Endothelial cell of umbilical vein (primary cell): ENCODE measurements at regions not wholly inside any gene's neighbourhood (a gene's known extent, or its start where the extent isn't known, plus 50 kb on each side); places are given as distances from the start of the nearest gene placed in this dataset.

Experiments used
- BruUV-seq: library from RNA; stranded (reverse); fragments of 400-500 nt; replicated peaks from 2 replicates; lab custom pipeline; 2021; lab: Mats Ljungman, UMichigan
- CTCF ChIA-PET: fragments of 300-600, 350-600 bp; sonication (Branson Sonifier 250); formaldehyde crosslinking; loops from one replicate; lab custom pipeline; 2021; ENCODE audit warnings: antibody characterized with exemption, inconsistent platforms; lab: Charles Lee
- POLR2A ChIA-PET: fragments of 300-600, 350-600 bp; sonication (Branson Sonifier 250); formaldehyde crosslinking; loops from one replicate; lab custom pipeline; 2021; ENCODE audit warnings: antibody characterized with exemption, inconsistent platforms; lab: Charles Lee
- DNase-seq: peaks from one replicate; pipeline ENCODE4 v3.0.0-alpha.2; 2011; ENCODE audit warnings: low read depth, low spot score
- FAIRE-seq: peaks from 2 replicates; lab custom pipeline; 2011; peaks lifted over from hg19 to GRCh38; lab: Jason Lieb, UNC
- H2AFZ ChIP-seq: 2 replicates; pipeline ENCODE4 v1.6.0; 2012; ENCODE audit warnings: low read depth, low read length, control low read depth, inconsistent platforms
- H3K27ac ChIP-seq: 2 replicates; pipeline ENCODE4 v1.5.1; 2011; ENCODE audit warnings: low read depth, mild to moderate bottlenecking, control low read depth, low read length, moderate library complexity; ENCODE audit not compliant: insufficient read depth
- H3K27me3 ChIP-seq, 2 experiments: 2 replicates each; pipeline versions ENCODE4 v1.6.0 to v1.6.1; 2011; ENCODE audit warnings: low read length in 2 of 2, mixed read lengths in 1 of 2; ENCODE audit not compliant: control insufficient read depth in 2 of 2, insufficient read depth in 2 of 2
- H3K36me3 ChIP-seq, 2 experiments: 2 replicates in 1 of 2; 3 replicates in 1 of 2; pipeline ENCODE4 v1.5.1; 2011; ENCODE audit warnings: low read length in 2 of 2, mild to moderate bottlenecking in 1 of 2, moderate library complexity in 1 of 2; ENCODE audit not compliant: control insufficient read depth in 2 of 2, insufficient read depth in 2 of 2; ENCODE audit errors: extremely low read depth in 1 of 2
- H3K4me1 ChIP-seq: 3 replicates; pipeline ENCODE4 v1.5.1; 2011; ENCODE audit warnings: mild to moderate bottlenecking, low read length; ENCODE audit not compliant: control insufficient read depth, insufficient read depth; ENCODE audit errors: extremely low read depth
- H3K4me2 ChIP-seq: 2 replicates; pipeline ENCODE4 v1.6.1; 2011; ENCODE audit warnings: low read length, control low read depth, mixed read lengths; ENCODE audit not compliant: insufficient read depth
- H3K4me3 ChIP-seq, 3 experiments: fragments of 200-600 bp in 1 of 3; sonication (generic), shearing (Covaris generic) in 1 of 3; replicated peaks in 1 of 3; 2 replicates each; pipeline ENCODE4 v1.5.1; 2011 to 2016; ENCODE audit warnings: control low read depth in 3 of 3, low read length in 3 of 3, mild to moderate bottlenecking in 2 of 3, inconsistent platforms in 1 of 3, low read depth in 1 of 3, moderate library complexity in 1 of 3; ENCODE audit not compliant: insufficient read depth in 1 of 3
- H3K79me2 ChIP-seq: 2 replicates; pipeline ENCODE4 v1.6.0; 2012; ENCODE audit warnings: low read length, inconsistent platforms; ENCODE audit not compliant: control insufficient read depth, insufficient read depth
- H3K9ac ChIP-seq: replicated peaks from 2 replicates; pipeline ENCODE3; 2011; ENCODE audit warnings: low read length, control low read depth; ENCODE audit not compliant: insufficient read depth; ENCODE audit errors: extremely low read depth
- H3K9me1 ChIP-seq: replicated peaks from 3 replicates; pipeline ENCODE4 v1.6.0; 2011; ENCODE audit warnings: mild to moderate bottlenecking, low read length; ENCODE audit not compliant: control insufficient read depth, insufficient read depth; ENCODE audit errors: extremely low read depth
- H3K9me3 ChIP-seq: replicated peaks from 2 replicates; pipeline ENCODE4 v1.5.1; 2012; ENCODE audit warnings: low read length, inconsistent platforms; ENCODE audit not compliant: control insufficient read depth, insufficient read depth
- H4K20me1 ChIP-seq: replicated peaks from 2 replicates; pipeline ENCODE3; 2011; ENCODE audit warnings: mild to moderate bottlenecking, low read length; ENCODE audit not compliant: control insufficient read depth, insufficient read depth; ENCODE audit errors: extremely low read depth
- EZH2 ChIP-seq: IDR thresholded peaks from 2 replicates; pipeline ENCODE4 v1.6.1; 2012; ENCODE audit warnings: borderline replicate concordance, low read depth, mild to moderate bottlenecking, moderate library complexity, low read length, inconsistent platforms; ENCODE audit not compliant: severe bottlenecking
- FOS ChIP-seq: IDR thresholded peaks from 2 replicates; pipeline ENCODE4 v1.6.1; 2011; ENCODE audit warnings: mild to moderate bottlenecking, low read length, moderate library complexity, borderline replicate concordance; ENCODE audit not compliant: insufficient read depth
- GATA2 ChIP-seq: IDR thresholded peaks from 2 replicates; pipeline ENCODE4 v1.7.0; 2011; ENCODE audit warnings: low read depth, mild to moderate bottlenecking, moderate library complexity, mixed read lengths, low read length; ENCODE audit not compliant: insufficient read length, insufficient read depth
- JUN ChIP-seq: IDR thresholded peaks from 2 replicates; pipeline ENCODE4 v1.6.1; 2011; ENCODE audit warnings: borderline replicate concordance, low read depth; ENCODE audit not compliant: insufficient read length, insufficient read depth
- MYC ChIP-seq: IDR thresholded peaks from one replicate; pipeline ENCODE4 v1.6.1; 2011; ENCODE audit warnings: mild to moderate bottlenecking, low read depth, low read length
- POLR2A ChIP-seq: IDR thresholded peaks from 2 replicates; pipeline ENCODE4 v1.6.1; 2012; ENCODE audit warnings: low read depth, mild to moderate bottlenecking, control low read depth, low read length
- POLR2AphosphoS5 ChIP-seq: IDR thresholded peaks from 2 replicates; pipeline ENCODE4 v1.6.1; 2012; ENCODE audit warnings: low read depth, mild to moderate bottlenecking, control low read depth, low read length, moderate library complexity; ENCODE audit not compliant: insufficient read depth
- dilution Hi-C: fragments of 300-500 bp; cut with MboI; formaldehyde crosslinking; loops from one replicate; pipeline ENCODE4 v1.15.0; 2019; ENCODE audit warnings: low sequenced_read_pairs; ENCODE audit not compliant: extremely low pct_ligation_motif_present
- intact Hi-C: fragments of 100-400 bp; cut with micrococcal nuclease; formaldehyde crosslinking; loops from one replicate; pipeline ENCODE4 v1.10.0; 2022
- TF ChIP-seq, protein P1 (sequence below), 2 donors: IDR thresholded peaks; 1 replicate in 1 of 2; 2 replicates in 1 of 2; pipeline ENCODE4 v1.5.1; 2011; ENCODE audit warnings: low read length in 2 of 2, mild to moderate bottlenecking in 2 of 2, moderate library complexity in 2 of 2, control low read depth in 1 of 2, inconsistent platforms in 1 of 2, low read depth in 1 of 2; ENCODE audit not compliant: insufficient read depth in 1 of 2; ENCODE audit errors: extremely low read depth in 1 of 2
- TF ChIP-seq, protein P2 (sequence below): IDR thresholded peaks from 2 replicates; pipeline ENCODE4 v1.6.1; 2011; ENCODE audit not compliant: insufficient read depth, insufficient read length

DNA sequence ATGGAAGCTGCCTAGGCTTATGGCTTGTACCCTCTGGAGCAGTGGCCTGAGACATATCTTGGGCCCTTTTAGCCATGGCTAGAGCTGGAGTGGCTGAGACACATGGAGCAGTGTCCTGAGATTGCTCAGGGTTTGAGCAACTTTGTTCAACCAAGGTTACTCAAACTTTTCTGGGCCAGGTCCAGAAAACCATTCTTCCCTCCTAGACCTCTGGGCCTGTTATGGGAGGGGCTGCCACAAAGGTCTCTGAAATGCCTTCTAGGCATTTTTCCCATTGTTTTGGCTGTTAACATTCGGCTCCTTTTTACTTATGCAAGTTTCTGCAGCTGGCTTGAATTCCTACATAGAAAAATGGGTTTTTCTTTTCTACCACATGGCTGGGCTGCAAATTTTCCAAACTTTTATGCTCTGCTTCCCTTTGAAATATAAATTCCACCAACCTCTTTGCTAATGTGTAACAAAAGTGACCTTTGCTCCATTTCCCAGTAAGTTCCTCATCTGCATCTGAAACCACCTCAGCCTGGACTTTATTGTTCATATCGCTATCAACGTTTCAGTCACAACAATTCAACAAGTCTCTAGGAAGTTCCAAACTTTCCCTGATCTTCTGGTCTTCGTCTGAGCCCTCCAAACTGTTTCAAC, 84.9 kb upstream of the MAP4K3 start:
- ChIA-PET POLR2A (no interaction called here), CTCF (interaction anchor here (1.9 kb wide), 1 partner anchor 142 kb away, joined by 7 read pairs; no protein-coding TSS in a partner anchor)
- TF ChIP-seq EZH2 = no peak
- no peak for TF ChIP-seq GATA2
- no peak for TF ChIP-seq POLR2AphosphoS5
- no peak for TF ChIP-seq FOS
- TF ChIP-seq, protein P1, sequence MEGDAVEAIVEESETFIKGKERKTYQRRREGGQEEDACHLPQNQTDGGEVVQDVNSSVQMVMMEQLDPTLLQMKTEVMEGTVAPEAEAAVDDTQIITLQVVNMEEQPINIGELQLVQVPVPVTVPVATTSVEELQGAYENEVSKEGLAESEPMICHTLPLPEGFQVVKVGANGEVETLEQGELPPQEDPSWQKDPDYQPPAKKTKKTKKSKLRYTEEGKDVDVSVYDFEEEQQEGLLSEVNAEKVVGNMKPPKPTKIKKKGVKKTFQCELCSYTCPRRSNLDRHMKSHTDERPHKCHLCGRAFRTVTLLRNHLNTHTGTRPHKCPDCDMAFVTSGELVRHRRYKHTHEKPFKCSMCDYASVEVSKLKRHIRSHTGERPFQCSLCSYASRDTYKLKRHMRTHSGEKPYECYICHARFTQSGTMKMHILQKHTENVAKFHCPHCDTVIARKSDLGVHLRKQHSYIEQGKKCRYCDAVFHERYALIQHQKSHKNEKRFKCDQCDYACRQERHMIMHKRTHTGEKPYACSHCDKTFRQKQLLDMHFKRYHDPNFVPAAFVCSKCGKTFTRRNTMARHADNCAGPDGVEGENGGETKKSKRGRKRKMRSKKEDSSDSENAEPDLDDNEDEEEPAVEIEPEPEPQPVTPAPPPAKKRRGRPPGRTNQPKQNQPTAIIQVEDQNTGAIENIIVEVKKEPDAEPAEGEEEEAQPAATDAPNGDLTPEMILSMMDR (IDR thresholded peaks at IDR 0.05; ENCODE audit: extremely low read depth in 1 of 2, insufficient read depth in 1 of 2, low read depth in 1 of 2, low read length in 2 of 2) = no peak
- TF ChIP-seq POLR2A = no peak
- TF ChIP-seq JUN = no peak
- TF ChIP-seq, protein P2, sequence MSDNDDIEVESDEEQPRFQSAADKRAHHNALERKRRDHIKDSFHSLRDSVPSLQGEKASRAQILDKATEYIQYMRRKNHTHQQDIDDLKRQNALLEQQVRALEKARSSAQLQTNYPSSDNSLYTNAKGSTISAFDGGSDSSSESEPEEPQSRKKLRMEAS = no peak
- no peak for TF ChIP-seq MYC
- Histone ChIP-seq H3K27me3 (no peaks in the 10 kb centered on the region), H2AFZ (no peak overlapping the region), H3K9ac (no peak overlapping the region), H3K4me3 (no peak overlapping the region), H3K79me2 (no peaks in the 10 kb centered on the region), H3K4me1 (peaks cover 24% of the 10 kb centered on the region), H3K27ac (no peak overlapping the region), H4K20me1 (no peaks in the 10 kb centered on the region), H3K9me3 (peaks cover 2% of the 10 kb centered on the region), H3K36me3 (no peaks in the 10 kb centered on the region), H3K4me2 (no peak overlapping the region), H3K9me1 (no peaks in the 10 kb centered on the region)
- no TSS peak for BruUV-seq
- DNase-seq = no peak
- dilution Hi-C loops = no loop called here
- no peak for FAIRE-seq
- intact Hi-C loops = no loop called here
